B cell (primary cell): ENCODE measurements at regions not wholly inside any gene's neighbourhood (a gene's known extent, or its start where the extent isn't known, plus 50 kb on each side); places are given as distances from the start of the nearest gene placed in this dataset.

Source experiments
- CTCF ChIP-seq: fragments of 200-600 bp; IDR thresholded peaks from one replicate; pipeline ENCODE4 v1.8.0; 2022; ENCODE audit warnings: antibody characterized with exemption, mild to moderate bottlenecking
- EZH2 ChIP-seq: IDR thresholded peaks from 2 replicates; pipeline ENCODE4 v1.6.1; 2012; ENCODE audit warnings: borderline replicate concordance, low read depth, mild to moderate bottlenecking, moderate library complexity, low read length; ENCODE audit not compliant: insufficient read depth, poor library complexity, severe bottlenecking

GRCh38 chrX:69362856-69363255 lies 141.3 kb upstream of the NALF2 start:
- TF ChIP-seq CTCF (no peak), EZH2 (no peak)
